HepG2 (cell line): ENCODE measurements at regions not wholly inside any gene's neighbourhood (a gene's known extent, or its start where the extent isn't known, plus 50 kb on each side); places are given as distances from the start of the nearest gene placed in this dataset.
"Not testable (repeated sequence)": the region's sequence is repeated elsewhere in the genome, so short reads cannot be mapped to it uniquely, and the experiment has no call there.

Experiments used
- ATAC-seq: fragments of 200-7000 bp; cut with Tn5 transposase; 3 replicates; pipeline ENCODE4 v1.9.1; 2020; ENCODE audit warnings: mild to moderate bottlenecking, moderate library complexity
- BruUV-seq: library from RNA; stranded (reverse); fragments of 400-500 nt; replicated peaks from 2 replicates; lab custom pipeline; 2021; lab: Mats Ljungman, UMichigan
- CTCF ChIA-PET: fragments of 300-600 bp; formaldehyde crosslinking; extraction: SDS; loops from one replicate; lab custom pipeline; 2021; ENCODE audit warnings: low total read pairs, inconsistent platforms, low intra/inter-chr PET ratio; lab: Yijun Ruan, JAX
- POLR2A ChIA-PET: fragments of 350-600 bp; sonication (Branson Sonifier 250); formaldehyde crosslinking; loops from one replicate; lab custom pipeline; 2020; ENCODE audit warnings: antibody characterized with exemption, inconsistent platforms; lab: Yijun Ruan, JAX
- DNase-seq: peaks from one replicate; pipeline ENCODE4 v3.0.0-alpha.2; 2015; ENCODE audit warnings: low spot score
- FAIRE-seq: peaks from 3 replicates; lab custom pipeline; 2011; peaks lifted over from hg19 to GRCh38; lab: Jason Lieb, UNC
- H2AFZ ChIP-seq: one replicate; pipeline ENCODE4 v1.6.1; 2011; ENCODE audit warnings: low read length, inconsistent platforms
- H3K27ac ChIP-seq: fragments of 300-600 bp; 3 replicates; pipeline ENCODE4 v1.8.0; 2011; ENCODE audit warnings: mixed run types, mild to moderate bottlenecking, mixed read lengths, low read length, inconsistent platforms; ENCODE audit not compliant: insufficient read depth; ENCODE audit errors: extremely low read length
- H3K27me3 ChIP-seq, 2 experiments: fragments of 200-600 bp in 1 of 2; 2 replicates in 1 of 2; 3 replicates in 1 of 2; pipeline versions ENCODE4 v1.6.0 to v1.8.0; 2011; ENCODE audit warnings: low read length in 2 of 2, mild to moderate bottlenecking in 2 of 2, moderate library complexity in 2 of 2, inconsistent platforms in 1 of 2; ENCODE audit not compliant: insufficient read depth in 2 of 2, control insufficient read depth in 1 of 2
- H3K36me3 ChIP-seq, 2 experiments: fragments of 200-600 bp in 1 of 2; replicated peaks in 1 of 2; 2 replicates in 1 of 2; 3 replicates in 1 of 2; pipeline versions ENCODE4 v1.5.1 to v1.8.0; 2011; ENCODE audit warnings: low read length in 2 of 2, inconsistent platforms in 1 of 2; ENCODE audit not compliant: insufficient read depth in 2 of 2, control insufficient read depth in 1 of 2
- H3K4me1 ChIP-seq: 2 replicates; pipeline ENCODE4 v1.5.1; 2012; ENCODE audit warnings: low read length, inconsistent platforms; ENCODE audit not compliant: insufficient read depth
- H3K4me2 ChIP-seq: 2 replicates; pipeline ENCODE4 v1.6.0; 2011; ENCODE audit warnings: low read depth, low read length, inconsistent platforms
- H3K4me3 ChIP-seq, 3 experiments: fragments of 200-600 bp in 1 of 3; sonication (generic), shearing (Covaris generic) in 1 of 3; replicated peaks in 1 of 3; 2 replicates each; pipeline ENCODE4 v1.5.1; 2011 to 2016; ENCODE audit warnings: low read length in 3 of 3, inconsistent platforms in 2 of 3, low read depth in 2 of 3, mild to moderate bottlenecking in 2 of 3, control low read depth in 1 of 3, mixed read lengths in 1 of 3; ENCODE audit not compliant: insufficient read depth in 1 of 3
- H3K79me2 ChIP-seq: one replicate; pipeline ENCODE4 v1.6.1; 2011; ENCODE audit warnings: low read length, inconsistent platforms; ENCODE audit not compliant: insufficient read depth
- H3K9ac ChIP-seq: 2 replicates; pipeline ENCODE4 v1.6.0; 2011; ENCODE audit warnings: mild to moderate bottlenecking, low read depth, low read length, inconsistent platforms; ENCODE audit not compliant: insufficient read depth
- H3K9me3 ChIP-seq: 2 replicates; pipeline ENCODE4 v1.5.1; 2012; ENCODE audit warnings: mild to moderate bottlenecking, low read length
- H4K20me1 ChIP-seq: 2 replicates; pipeline ENCODE4 v1.6.0; 2011; ENCODE audit warnings: inconsistent platforms, mild to moderate bottlenecking, low read length, moderate library complexity; ENCODE audit not compliant: insufficient read depth
- BCL6 ChIP-seq: IDR thresholded peaks from 2 replicates; pipeline ENCODE4 v1.6.1; 2016; ENCODE audit warnings: missing genetic modification reagents, missing compliant biosample characterization
- ZFX ChIP-seq: sonication (generic); formaldehyde crosslinking; IDR thresholded peaks from 2 replicates; pipeline ENCODE4 v1.4.0; 2020; ENCODE audit warnings: mild to moderate bottlenecking, low read depth, missing genetic modification reagents, moderate library complexity
- ZNF687 ChIP-seq: sonication (generic); formaldehyde crosslinking; IDR thresholded peaks from 2 replicates; pipeline ENCODE4 v1.5.1; 2020; ENCODE audit warnings: mild to moderate bottlenecking, missing genetic modification reagents, moderate library complexity
- ZNF703 ChIP-seq: sonication (generic); formaldehyde crosslinking; IDR thresholded peaks from 2 replicates; pipeline ENCODE4 v1.5.1; 2020; ENCODE audit warnings: missing genetic modification reagents, mild to moderate bottlenecking, moderate library complexity, borderline replicate concordance
- ZNF768 ChIP-seq: sonication (generic); formaldehyde crosslinking; IDR thresholded peaks from 2 replicates; pipeline ENCODE4 v1.4.0; 2020; ENCODE audit warnings: missing genetic modification reagents
- WGBS: methylation state at CpG from one replicate; pipeline ENCODE4 v1.1.6; 2017; ENCODE audit warnings: low lambda C conversion rate; 5-methylcytosine and 5-hydroxymethylcytosine counted together
- in situ Hi-C: cut with HindIII; loops from 2 replicates; pipeline ENCODE4 v1.10.0; 2017; ENCODE audit warnings: low pct_unique_long_range_greater_than_20kb; ENCODE audit not compliant: extremely low pct_ligation_motif_present
- intact Hi-C: fragments of 100-400 bp; cut with micrococcal nuclease; formaldehyde crosslinking; loops from one replicate; pipeline ENCODE4 v1.10.0; 2022; ENCODE audit not compliant: unreplicated experiment

GRCh38 chr16:88148682-88149081 is 197.4 kb downstream of the BANP start:
- H3K27ac ChIP-seq, ATAC-seq, DNase-seq, H3K79me2 ChIP-seq, H4K20me1 ChIP-seq, BruUV-seq, H2AFZ ChIP-seq, H3K9me3 ChIP-seq, CTCF ChIA-PET, FAIRE-seq, in situ Hi-C loops, H3K9ac ChIP-seq, H3K36me3 ChIP-seq, POLR2A ChIA-PET, H3K4me3 ChIP-seq, intact Hi-C loops: not testable (repeated sequence)
- Histone ChIP-seq H3K4me2 (peak overlapping the region; percentile 41; the same call in 1 of the 2 replicates), H3K4me1 (peaks cover 52% of the 10 kb centered on the region), H3K27me3 (peaks cover 0 to 14% of the 10 kb centered on the region in 2 experiments; a peak in 4 of 5 replicates)
- TF ChIP-seq ZNF687 (CRISPR knock-in tag), result peak; percentile 7; the same call in 1 of the 2 replicates
- WGBS, result 50% methylated on average over 9 of the region's 11 CpGs

GRCh38 chr16:88149158-88149603 is 197.9 kb downstream of the BANP start:
- H3K4me3 ChIP-seq, in situ Hi-C loops, H3K79me2 ChIP-seq, H3K9ac ChIP-seq, BruUV-seq, H2AFZ ChIP-seq, H3K36me3 ChIP-seq, CTCF ChIA-PET, H3K9me3 ChIP-seq, H4K20me1 ChIP-seq, intact Hi-C loops, FAIRE-seq, H3K27ac ChIP-seq, POLR2A ChIA-PET: not testable (repeated sequence)
- peak; percentile 35 for DNase-seq
- peak; percentile 26 for ATAC-seq
- H3K4me2 ChIP-seq, result peak overlapping the region; percentile 41
- peaks cover 0 to 17% of the 10 kb centered on the region in 2 experiments; a peak in 4 of 5 replicates for H3K27me3 ChIP-seq
- 41% methylated on average over 11 of the region's 14 CpGs for WGBS
- peak; percentile 40; the same call in 1 of the 2 replicates for TF ChIP-seq ZNF687 (CRISPR knock-in tag)
- peak; percentile 32; the same call in 1 of the 2 replicates for TF ChIP-seq ZNF768 (CRISPR knock-in tag)
- 0 out of 2 replicates have a peak, but pooled peaks have one; percentile 8 for TF ChIP-seq ZFX (CRISPR knock-in tag)
- 0 out of 2 replicates have a peak, but pooled peaks have one; percentile 36 for TF ChIP-seq BCL6
- 0 out of 2 replicates have a peak, but pooled peaks have one; percentile 32 for TF ChIP-seq ZNF703 (CRISPR knock-in tag)
- peaks cover 52% of the 10 kb centered on the region for H3K4me1 ChIP-seq
